IMR-90 (cell line): ENCODE measurements at regions not wholly inside any gene's neighbourhood (a gene's known extent, or its start where the extent isn't known, plus 50 kb on each side); places are given as distances from the start of the nearest gene placed in this dataset.

Source experiments
- ATAC-seq: fragments of 200-7000 bp; cut with Tn5 transposase; 2 replicates; pipeline ENCODE4 v1.9.1; 2020; ENCODE audit warnings: low read depth, mild to moderate bottlenecking, moderate library complexity
- BruUV-seq: library from RNA; stranded (reverse); fragments of 400-500 nt; replicated peaks from 2 replicates; lab custom pipeline; 2021; lab: Mats Ljungman, UMichigan
- CTCF ChIA-PET: fragments of 300-600 bp; formaldehyde crosslinking; extraction: SDS; loops from one replicate; lab custom pipeline; 2021; ENCODE audit warnings: antibody characterized with exemption; lab: Yijun Ruan, JAX
- POLR2A ChIA-PET: fragments of 300-600 bp; sonication (Branson Sonifier 250); formaldehyde crosslinking; loops from one replicate; lab custom pipeline; 2022; ENCODE audit warnings: antibody characterized with exemption; ENCODE audit not compliant: unreplicated experiment; lab: Charles Lee
- DNase-seq: peaks from one replicate; pipeline ENCODE4 v3.0.0; 2013
- H2AFZ ChIP-seq: replicated peaks from 2 replicates; pipeline ENCODE3; 2013; ENCODE audit warnings: low read length, mild to moderate bottlenecking; ENCODE audit not compliant: poor library complexity
- H2AK5ac ChIP-seq: 2 replicates; pipeline ENCODE4 v1.6.1; 2013; ENCODE audit warnings: low read depth, low read length, inconsistent platforms
- H2AK9ac ChIP-seq: replicated peaks from 2 replicates; pipeline ENCODE3; 2013; ENCODE audit warnings: mild to moderate bottlenecking, low read depth, low read length, moderate library complexity; ENCODE audit not compliant: poor library complexity
- H2BK120ac ChIP-seq: 2 replicates; pipeline ENCODE4 v1.6.1; 2013; ENCODE audit warnings: low read depth, low read length, inconsistent platforms
- H2BK15ac ChIP-seq: 3 replicates; pipeline ENCODE4 v1.6.1; 2013; ENCODE audit warnings: low read depth, low read length, inconsistent platforms
- H2BK20ac ChIP-seq: 2 replicates; pipeline ENCODE4 v1.6.1; 2013; ENCODE audit warnings: low read depth, mild to moderate bottlenecking, inconsistent platforms, low read length, moderate library complexity
- H2BK5ac ChIP-seq: 2 replicates; pipeline ENCODE4 v1.6.1; 2013; ENCODE audit warnings: mild to moderate bottlenecking, low read depth, low read length, inconsistent platforms; ENCODE audit not compliant: poor library complexity, severe bottlenecking
- H3K14ac ChIP-seq: replicated peaks from 2 replicates; pipeline ENCODE4 v1.6.1; 2013; ENCODE audit warnings: low read depth, low read length, inconsistent platforms
- H3K18ac ChIP-seq: 2 replicates; pipeline ENCODE4 v1.6.1; 2013; ENCODE audit warnings: low read depth, low read length, control low read depth
- H3K23ac ChIP-seq: 2 replicates; pipeline ENCODE4 v1.6.1; 2013; ENCODE audit warnings: low read depth, low read length, inconsistent platforms
- H3K27ac ChIP-seq: 2 replicates; pipeline ENCODE4 v1.5.1; 2013; ENCODE audit warnings: mild to moderate bottlenecking, control low read depth, low read length; ENCODE audit not compliant: insufficient read depth
- H3K27me3 ChIP-seq: 2 replicates; pipeline ENCODE4 v1.6.1; 2013; ENCODE audit warnings: low read length; ENCODE audit not compliant: control insufficient read depth, insufficient read depth
- H3K36me3 ChIP-seq: 2 replicates; pipeline ENCODE4 v1.6.1; 2013; ENCODE audit warnings: low read length, mixed read lengths; ENCODE audit not compliant: control insufficient read depth, insufficient read depth
- H3K4ac ChIP-seq: 2 replicates; pipeline ENCODE4 v1.6.1; 2013; ENCODE audit warnings: low read depth, low read length, inconsistent platforms
- H3K4me1 ChIP-seq: 2 replicates; pipeline ENCODE4 v1.6.1; 2013; ENCODE audit warnings: low read length, mixed read lengths; ENCODE audit not compliant: control insufficient read depth, insufficient read depth
- H3K4me2 ChIP-seq: 2 replicates; pipeline ENCODE4 v1.6.1; 2013; ENCODE audit warnings: low read depth, mild to moderate bottlenecking, control low read depth, low read length, moderate library complexity
- H3K4me3 ChIP-seq: 2 replicates; pipeline ENCODE4 v1.5.1; 2013; ENCODE audit warnings: low read depth, mild to moderate bottlenecking, control low read depth, low read length, moderate library complexity; ENCODE audit not compliant: insufficient read depth
- H3K56ac ChIP-seq: 2 replicates; pipeline ENCODE4 v1.6.1; 2013; ENCODE audit warnings: low read length, inconsistent platforms; ENCODE audit not compliant: insufficient read depth; ENCODE audit errors: extremely low read depth
- H3K79me1 ChIP-seq, 2 experiments: 2 replicates each; pipeline ENCODE4 v1.6.1; 2013; ENCODE audit warnings: low read length in 2 of 2, inconsistent platforms in 1 of 2, low read depth in 1 of 2
- H3K9ac ChIP-seq: 2 replicates; pipeline ENCODE4 v1.6.1; 2013; ENCODE audit warnings: low read depth, low read length, control low read depth
- H3K9me1 ChIP-seq: 2 replicates; pipeline ENCODE4 v1.6.1; 2013; ENCODE audit warnings: low read length, inconsistent platforms; ENCODE audit not compliant: insufficient read depth
- H3K9me3 ChIP-seq: 2 replicates; pipeline ENCODE4 v1.6.1; 2013; ENCODE audit warnings: low read length; ENCODE audit not compliant: control insufficient read depth, insufficient read depth
- H4K20me1 ChIP-seq: 2 replicates; pipeline ENCODE4 v1.6.1; 2013; ENCODE audit warnings: low read length, inconsistent platforms; ENCODE audit not compliant: insufficient read depth
- H4K5ac ChIP-seq: 2 replicates; pipeline ENCODE4 v1.6.1; 2013; ENCODE audit warnings: mild to moderate bottlenecking, low read depth, low read length, control low read depth
- H4K8ac ChIP-seq, 2 experiments: 2 replicates each; pipeline ENCODE4 v1.6.1; 2013; ENCODE audit warnings: low read depth in 2 of 2, low read length in 2 of 2, control low read depth in 1 of 2, inconsistent platforms in 1 of 2
- H4K91ac ChIP-seq: 2 replicates; pipeline ENCODE4 v1.6.1; 2013; ENCODE audit warnings: low read depth, low read length, inconsistent platforms; ENCODE audit not compliant: insufficient read depth
- CEBPB ChIP-seq: IDR thresholded peaks from 2 replicates; pipeline ENCODE4 v1.6.1; 2012; ENCODE audit warnings: low read depth, low read length, improper control_type of control experiment
- FOS ChIP-seq: fragments of 150-350 bp; IDR thresholded peaks from 2 replicates; pipeline ENCODE4 v1.6.1; 2016; ENCODE audit warnings: low read depth, low read length
- WGBS, 2 experiments: methylation state at CpG; one replicate each; pipeline versions ENCODE4 v1.1.5 to v1.1.7; 2013; ENCODE audit warnings: missing lambda C conversion rate in 2 of 2; ENCODE audit not compliant: insufficient read length in 1 of 2; ENCODE audit errors: extremely low coverage in 2 of 2; 5-methylcytosine and 5-hydroxymethylcytosine counted together
- dilution Hi-C: fragments of 300-500 bp; cut with HindIII; formaldehyde crosslinking; loops from one replicate; pipeline ENCODE4 v1.14.3; 2018; ENCODE audit warnings: low sequenced_read_pairs; ENCODE audit not compliant: unreplicated experiment
- in situ Hi-C: fragments of 300-500 bp; cut with MboI; formaldehyde crosslinking; loops from 3 replicates; pipeline ENCODE4 v1.14.3; 2019; ENCODE audit warnings: low sequenced_read_pairs, inconsistent platforms, mixed read lengths
- intact Hi-C: fragments of 100-400 bp; cut with micrococcal nuclease; formaldehyde crosslinking; loops from 2 replicates; pipeline ENCODE4 v1.10.0; 2022

DNA sequence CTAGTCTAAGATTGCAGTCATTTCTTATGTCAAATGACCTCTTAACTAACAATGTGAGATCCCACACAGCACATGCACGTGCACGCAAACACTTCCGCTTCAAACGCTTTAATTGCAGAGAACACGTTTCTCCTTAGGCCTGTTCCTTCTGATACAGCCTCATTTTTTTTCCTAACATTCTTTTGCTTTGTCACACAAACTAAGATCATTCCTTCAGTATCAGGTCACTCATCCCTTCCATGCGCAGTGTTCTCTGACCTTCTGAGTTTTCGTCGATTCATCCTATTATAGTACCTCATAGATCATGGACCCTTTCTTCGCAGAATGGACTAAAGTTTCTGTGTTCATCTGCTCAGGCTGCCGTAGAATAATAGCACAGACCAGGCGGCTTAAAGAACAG, 327.1 kb upstream of the CDH19 start:
- Histone ChIP-seq H3K23ac (no peak overlapping the region), H3K9me3 (peaks cover 3% of the 10 kb centered on the region; the same call in 1 of the 2 replicates), H2BK5ac (no peak overlapping the region), H2BK120ac (no peak overlapping the region), H2BK15ac (no peak overlapping the region), H2BK20ac (no peak overlapping the region), H4K20me1 (no peaks in the 10 kb centered on the region), H3K4ac (no peak overlapping the region), H2AFZ (no peak overlapping the region), H3K4me2 (no peak overlapping the region), H3K4me3 (no peak overlapping the region), H3K9ac (no peak overlapping the region), H4K8ac (no peak overlapping the region), H3K36me3 (no peaks in the 10 kb centered on the region), H3K18ac (no peak overlapping the region), H3K9me1 (no peaks in the 10 kb centered on the region), H2AK9ac (no peak overlapping the region), H3K4me1 (no peaks in the 10 kb centered on the region), H3K27me3 (no peaks in the 10 kb centered on the region), H3K27ac (no peak overlapping the region), H4K91ac (no peak overlapping the region), H3K79me1 (no peaks in the 10 kb centered on the region), H4K5ac (no peak overlapping the region), H3K14ac (no peak overlapping the region), H3K56ac (no peak overlapping the region), H2AK5ac (no peak overlapping the region)
- intact Hi-C loops: no loop called here
- WGBS, 2 experiments: 82% methylated on average over 10 of the region's 11 CpGs; no CpG with 5 or more reads in 1 of the 2 experiments
- no TSS peak for BruUV-seq
- dilution Hi-C loops: no loop called here
- no peak for DNase-seq
- in situ Hi-C loops: no loop called here
- CTCF ChIA-PET: no interaction called here
- no peak for ATAC-seq
- TF ChIP-seq CEBPB (no peak), FOS (no peak)
- POLR2A ChIA-PET: no interaction called here
